GM18507 (cell line): ENCODE measurements at regions not wholly inside any gene's neighbourhood (a gene's known extent, or its start where the extent isn't known, plus 50 kb on each side); places are given as distances from the start of the nearest gene placed in this dataset.
"Not testable (repeated sequence)": the region's sequence is repeated elsewhere in the genome, so short reads cannot be mapped to it uniquely, and the experiment has no call there.

Source experiments
- DNase-seq: peaks from one replicate; pipeline ENCODE4 v3.0.0; 2011; ENCODE audit warnings: low read depth; ENCODE audit not compliant: insufficient read length; ENCODE audit errors: extremely low spot score
- FAIRE-seq: peaks from 2 replicates; lab custom pipeline; 2011; peaks lifted over from hg19 to GRCh38; lab: Jason Lieb, UNC

DNA sequence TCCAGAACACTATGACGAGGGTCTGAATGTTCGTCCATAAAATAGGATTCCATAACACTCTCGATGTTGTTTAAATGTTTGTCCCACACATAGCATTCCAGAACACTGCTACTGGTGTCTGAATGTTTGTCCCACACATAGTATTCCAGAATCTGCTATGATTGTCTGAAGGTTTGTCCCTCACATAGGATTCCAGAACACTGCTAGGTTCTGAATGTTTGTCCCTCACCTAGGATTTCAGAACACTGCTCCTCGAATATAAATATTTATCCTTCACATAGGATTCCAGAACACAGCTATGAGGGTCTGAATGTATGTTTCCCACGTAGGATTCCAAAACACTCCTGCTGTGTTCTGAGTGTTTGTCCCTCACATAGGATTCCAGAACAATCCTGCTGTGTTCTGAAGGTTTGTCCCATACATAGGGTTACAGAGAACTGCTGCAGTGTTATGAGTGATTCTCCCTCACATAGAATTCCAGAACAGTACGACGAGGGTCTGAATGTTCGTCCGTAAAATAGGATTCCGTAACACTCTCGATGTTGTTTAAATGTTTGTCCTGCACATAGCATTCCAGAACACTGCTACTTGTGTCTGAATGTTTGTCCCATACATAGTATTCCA, 215.3 kb downstream of the FOXD4L6 start:
- FAIRE-seq (no peak), DNase-seq (no peak)

DNA sequence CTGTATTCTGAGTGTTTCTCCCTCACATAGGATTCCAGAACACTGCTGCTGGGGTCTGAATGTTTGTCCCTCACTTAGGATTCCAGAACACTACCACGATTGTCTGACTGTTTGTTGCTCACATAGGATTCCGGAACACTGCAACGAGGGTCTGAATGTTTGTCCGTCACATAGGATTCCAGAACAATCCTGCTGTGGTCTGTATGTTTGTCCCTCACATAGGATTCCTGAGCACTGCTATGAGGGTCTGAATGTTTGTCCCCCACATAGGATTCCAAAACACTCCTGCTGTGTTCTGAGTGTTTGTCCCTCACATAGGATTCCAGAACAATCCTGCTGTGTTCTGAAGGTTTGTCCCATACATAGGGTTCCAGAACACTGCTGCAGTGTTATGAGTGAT, 215.8 kb downstream of the FOXD4L6 start:
- DNase-seq, FAIRE-seq: not testable (repeated sequence)

DNA sequence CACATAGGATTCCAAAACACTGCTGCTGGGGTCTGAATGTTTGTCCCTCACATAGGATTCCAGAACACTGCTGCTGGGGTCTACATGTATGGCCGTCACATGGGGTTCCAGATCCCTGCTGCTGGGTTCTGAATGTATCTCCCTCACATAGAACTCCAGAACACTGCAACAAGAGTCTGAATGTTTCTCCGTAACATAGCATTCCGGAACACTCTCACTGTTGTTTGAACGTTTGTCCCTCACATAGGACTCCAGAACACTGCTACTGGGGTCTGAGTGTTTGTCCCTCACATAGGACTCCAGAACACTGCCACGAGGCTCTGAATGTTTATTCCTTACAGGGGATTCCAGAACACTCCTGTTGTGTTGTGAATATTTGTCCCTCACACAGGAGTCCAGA, 216.8 kb downstream of the FOXD4L6 start:
- FAIRE-seq, result no peak
- DNase-seq, result no peak

DNA sequence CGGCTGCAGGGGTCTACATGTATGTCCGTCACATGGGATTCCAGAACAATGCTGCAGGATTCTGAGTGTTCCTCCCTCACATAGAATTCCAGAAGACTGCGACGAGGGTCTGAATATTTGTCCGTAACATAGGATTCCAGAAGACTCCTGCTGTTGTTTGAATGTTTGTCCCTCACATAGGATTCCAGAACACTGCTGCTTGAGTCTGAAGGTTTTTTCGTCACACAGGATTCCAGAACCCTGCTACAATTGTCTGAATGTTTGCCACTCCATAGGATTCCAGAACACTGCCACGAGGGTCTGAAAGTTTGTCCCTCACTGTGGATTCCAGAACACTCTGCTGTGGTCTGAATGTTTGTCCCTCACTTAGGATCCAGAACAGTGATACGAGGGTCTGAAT, 217.5 kb downstream of the FOXD4L6 start:
- FAIRE-seq, DNase-seq: not testable (repeated sequence)

DNA sequence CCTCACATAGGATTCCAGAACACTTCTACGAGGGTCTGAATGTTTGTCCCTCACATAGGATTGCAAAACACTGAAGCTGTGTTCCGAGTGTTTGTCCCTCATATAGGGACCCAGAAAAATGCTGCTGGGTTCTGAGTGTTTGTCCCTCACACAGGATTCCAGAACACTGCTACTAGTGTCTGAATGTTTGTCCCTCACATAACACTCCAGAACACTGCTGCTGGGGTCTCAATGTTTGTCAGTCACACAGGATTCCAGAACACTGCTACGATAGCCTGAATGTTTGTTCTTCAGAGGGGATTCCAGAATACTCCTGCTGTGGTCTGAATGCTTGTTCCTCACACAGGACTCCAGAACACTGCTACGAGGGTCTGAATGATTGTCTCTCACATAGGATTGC, 218.7 kb downstream of the FOXD4L6 start:
- no peak for FAIRE-seq
- DNase-seq, result no peak

DNA sequence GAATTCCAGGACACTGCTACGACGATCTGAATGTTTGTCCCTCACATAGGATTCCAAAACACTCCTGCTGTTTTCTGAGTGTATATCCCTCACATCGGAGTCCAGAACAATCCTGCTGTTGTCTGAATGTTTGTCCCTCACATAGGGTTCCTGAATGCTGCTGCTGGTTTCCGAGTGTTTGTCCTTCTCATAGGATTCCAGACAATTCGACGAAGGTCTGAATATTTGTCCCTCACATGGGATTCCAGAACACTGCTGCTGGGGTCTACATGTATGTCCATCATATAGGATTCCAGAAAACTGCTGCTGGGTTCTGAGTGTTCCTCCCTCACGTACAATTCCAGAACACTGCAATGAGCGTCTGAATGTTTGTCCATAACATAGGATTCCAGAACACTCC, 219.4 kb downstream of the FOXD4L6 start:
- FAIRE-seq, DNase-seq: not testable (repeated sequence)

- DNase-seq, result no peak
- no peak for FAIRE-seq
Measured at GRCh38 chr9:40907657-40908624, 220.5 kb downstream of the FOXD4L6 start.

DNA sequence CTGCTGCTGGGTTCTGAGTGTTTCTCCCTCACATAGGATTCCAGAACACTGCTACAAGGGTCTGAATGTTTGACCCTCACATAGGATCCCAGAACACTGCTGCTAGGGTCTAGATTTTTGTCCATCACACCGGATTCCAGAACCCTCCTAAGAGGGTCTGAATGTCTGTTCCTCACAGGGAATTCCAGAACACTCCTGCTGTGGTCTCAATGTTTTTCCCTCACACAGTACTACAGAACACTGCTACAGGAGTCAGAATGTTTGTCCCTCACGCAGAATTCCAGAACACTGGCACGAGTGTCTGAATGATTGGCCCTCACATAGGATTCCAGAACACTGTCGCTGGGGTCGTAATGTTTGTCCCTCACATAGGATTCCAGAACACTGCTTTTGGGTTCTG, 221.6 kb downstream of the FOXD4L6 start:
- DNase-seq, result not testable (repeated sequence)

GRCh38 chr9:40892315-40892714, 236.2 kb downstream of the FOXD4L6 start:
- not testable (repeated sequence) for FAIRE-seq, DNase-seq

More for the DNA sequence above, 221.6 kb downstream of the FOXD4L6 start:
- not testable (repeated sequence) for FAIRE-seq

- not testable (repeated sequence) for FAIRE-seq, DNase-seq
Measured at GRCh38 chr9:40885858-40886257, 242.6 kb downstream of the FOXD4L6 start.

- FAIRE-seq, DNase-seq: not testable (repeated sequence)
Measured at GRCh38 chr9:40884902-40885490, 243.5 kb downstream of the FOXD4L6 start.

GRCh38 chr9:40884072-40884901, 244.2 kb downstream of the FOXD4L6 start:
- no peak for DNase-seq
- no peak for FAIRE-seq

- FAIRE-seq, DNase-seq: not testable (repeated sequence)
Measured at GRCh38 chr9:40883423-40884071, 244.9 kb downstream of the FOXD4L6 start.

DNA sequence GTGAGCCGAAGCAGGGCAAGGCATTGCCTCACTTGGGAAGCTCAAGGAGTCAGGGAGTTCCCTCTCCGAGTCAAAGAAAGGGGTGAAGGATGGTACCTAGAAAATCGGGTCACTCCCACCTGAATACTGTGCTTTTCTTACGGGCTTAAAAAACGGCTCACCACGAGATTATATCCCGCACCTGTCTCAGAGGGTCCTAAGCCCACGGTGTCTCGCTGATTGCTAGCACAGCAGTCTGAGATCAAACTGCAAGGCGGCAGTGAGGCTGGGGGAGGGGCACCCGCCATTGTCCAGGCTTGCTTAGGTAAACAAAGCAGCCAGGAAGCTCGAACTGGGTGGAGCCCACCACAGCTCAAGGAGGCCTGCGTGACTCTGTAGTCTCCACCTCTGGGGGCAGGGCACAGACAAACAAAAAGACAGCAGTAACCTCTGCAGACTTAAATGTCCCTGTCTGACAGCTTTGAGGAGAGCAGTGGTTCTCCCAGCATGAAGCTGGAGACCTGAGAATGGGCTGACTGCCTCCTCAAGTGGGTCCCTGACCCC, 254.7 kb downstream of the FOXD4L6 start:
- FAIRE-seq, DNase-seq: not testable (repeated sequence)

DNA sequence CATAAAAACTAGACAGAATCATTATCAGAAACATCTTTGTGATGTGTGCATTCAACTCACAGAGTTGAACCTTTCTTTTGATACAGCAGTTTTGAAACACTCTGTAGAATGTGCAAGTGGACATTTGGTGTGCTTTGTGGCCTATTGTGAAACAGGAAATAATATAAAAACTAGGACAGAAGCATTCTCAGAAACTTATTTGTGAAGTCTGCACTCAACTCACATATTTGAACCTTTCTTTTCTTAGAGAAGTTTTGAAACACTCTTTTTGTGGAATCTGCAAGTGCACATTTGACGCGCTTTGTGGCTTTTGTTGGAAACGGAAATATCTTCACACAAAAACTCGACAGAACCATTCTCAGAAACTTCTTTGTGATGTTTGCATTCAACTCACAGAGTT, 260.0 kb downstream of the FOXD4L6 start:
- DNase-seq, FAIRE-seq: not testable (repeated sequence)
